ENCODE measurements at regions not wholly inside any gene's neighbourhood (a gene's known extent, or its start where the extent isn't known, plus 50 kb on each side); places are given as distances from the start of the nearest gene placed in this dataset.

DNA sequence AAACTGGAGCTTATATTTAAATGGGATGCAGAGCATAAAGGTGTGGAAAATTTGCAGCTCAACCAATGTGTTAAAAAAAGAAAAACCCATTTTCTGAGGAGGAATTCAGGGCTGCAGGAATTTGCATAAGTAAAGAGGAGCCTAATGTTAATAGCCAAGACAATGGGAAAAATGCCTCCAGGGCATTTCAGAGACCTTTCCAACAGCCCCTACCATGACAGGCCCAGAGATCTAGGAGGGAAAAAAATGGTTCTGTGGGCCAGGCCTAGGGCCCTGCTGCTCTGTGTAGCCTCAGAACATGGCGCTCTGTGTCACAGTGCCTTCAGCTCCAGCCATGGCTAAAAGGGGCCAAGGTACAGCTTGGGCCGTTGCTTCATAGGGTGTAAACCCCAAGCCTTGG, 719.7 kb upstream of the ACVR2A start:
- DNase-seq (ENCODE audit: low spot score): no peak

DNA sequence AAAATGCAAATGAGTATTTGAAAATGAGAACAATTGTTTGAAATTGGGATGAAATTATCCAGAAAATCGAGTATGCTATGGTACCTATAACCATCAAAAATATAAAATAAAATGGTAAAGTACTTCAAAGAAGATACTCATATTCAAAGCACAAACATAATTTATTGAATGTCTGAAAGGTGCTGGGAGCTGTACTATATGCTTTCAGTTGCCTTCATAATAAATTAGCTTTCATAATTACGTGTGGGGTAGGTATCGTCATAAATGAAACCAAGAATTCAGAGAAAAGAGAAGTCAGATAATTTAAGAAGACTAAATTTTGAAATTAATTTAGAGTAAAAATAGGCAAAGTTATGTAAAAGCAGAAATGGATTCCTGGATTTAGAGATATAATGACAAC, 721.9 kb upstream of the ACVR2A start:
- DNase-seq (ENCODE audit: low spot score): no peak

DNA sequence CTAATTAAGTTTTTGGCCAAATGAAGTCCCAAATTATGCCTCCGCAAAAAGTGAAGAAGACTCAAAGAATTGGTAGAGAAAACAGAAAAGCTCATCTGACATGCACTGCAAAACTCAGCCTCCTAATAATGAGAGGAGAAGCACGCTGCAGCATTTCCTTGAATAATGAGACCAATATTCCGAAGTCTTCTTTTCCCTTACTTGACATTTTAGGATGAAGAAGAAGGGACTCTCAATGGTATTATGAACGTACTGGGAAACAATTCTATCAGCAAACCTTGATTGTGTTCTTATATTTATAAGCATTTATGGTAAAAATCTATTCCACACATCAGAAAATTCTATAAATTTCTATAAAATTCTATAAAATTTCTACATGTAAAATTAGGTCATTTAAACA, 733.9 kb upstream of the ACVR2A start:
- no peak for DNase-seq (ENCODE audit: low spot score)

DNA sequence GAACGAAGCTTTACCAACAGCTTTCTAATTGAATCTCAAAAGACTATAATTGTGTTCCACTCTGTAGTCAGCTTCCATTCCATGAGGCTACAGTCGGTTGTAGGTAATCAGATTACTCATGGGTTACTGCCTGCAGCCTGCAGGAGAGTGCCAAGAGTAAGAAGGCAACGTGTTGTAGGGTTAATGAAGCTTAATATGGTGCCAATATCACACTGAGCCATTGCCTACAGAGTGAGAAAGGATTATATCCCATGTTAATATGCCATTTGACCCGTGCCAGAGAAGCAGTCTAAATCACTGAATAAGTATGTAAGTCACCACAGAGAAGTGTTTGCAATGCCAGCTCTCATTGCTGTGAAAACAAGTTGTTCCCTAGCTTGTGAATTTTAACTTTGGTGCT, 734.5 kb upstream of the ACVR2A start:
- peak; percentile 8 for DNase-seq (ENCODE audit: low spot score)

DNA sequence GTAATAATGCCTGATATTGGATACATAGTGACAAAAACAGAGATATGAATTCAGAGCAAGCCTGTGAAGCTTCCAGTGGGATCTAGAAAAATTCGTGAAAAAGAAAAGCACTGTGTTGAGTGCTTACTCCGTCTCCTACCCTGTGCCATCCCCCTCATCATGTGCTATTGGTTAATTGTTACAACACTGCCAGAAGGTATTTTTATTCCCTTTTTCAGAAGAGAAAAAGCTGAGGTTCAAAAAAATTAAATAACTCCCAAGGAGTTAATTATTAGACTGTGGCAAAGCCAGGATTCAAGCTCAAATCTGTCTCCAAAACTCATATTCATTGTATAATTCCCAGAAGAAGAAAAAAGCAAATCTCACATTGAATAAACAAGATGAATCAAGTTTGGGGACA, 735.5 kb upstream of the ACVR2A start:
- no peak for DNase-seq (ENCODE audit: low spot score)

DNA sequence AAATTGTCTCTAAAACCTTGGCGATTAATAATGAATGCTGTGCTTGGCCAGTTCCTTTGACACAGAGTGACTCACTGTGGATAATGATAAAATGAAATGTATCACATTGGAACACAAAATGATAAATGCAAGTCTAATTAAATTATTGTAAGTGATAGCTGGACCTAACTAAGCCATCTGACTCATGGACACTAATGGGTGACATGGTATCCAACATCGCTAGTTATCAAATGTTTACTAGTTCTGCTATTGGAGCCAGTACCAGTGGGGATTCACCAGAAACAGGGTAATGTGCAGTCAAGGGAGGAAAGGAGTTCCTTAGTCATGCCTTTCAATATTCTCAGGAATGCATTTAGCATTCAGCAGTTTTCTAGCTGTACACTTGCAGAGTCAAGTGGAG, 736.3 kb upstream of the ACVR2A start:
- no peak for DNase-seq (ENCODE audit: low spot score)

DNA sequence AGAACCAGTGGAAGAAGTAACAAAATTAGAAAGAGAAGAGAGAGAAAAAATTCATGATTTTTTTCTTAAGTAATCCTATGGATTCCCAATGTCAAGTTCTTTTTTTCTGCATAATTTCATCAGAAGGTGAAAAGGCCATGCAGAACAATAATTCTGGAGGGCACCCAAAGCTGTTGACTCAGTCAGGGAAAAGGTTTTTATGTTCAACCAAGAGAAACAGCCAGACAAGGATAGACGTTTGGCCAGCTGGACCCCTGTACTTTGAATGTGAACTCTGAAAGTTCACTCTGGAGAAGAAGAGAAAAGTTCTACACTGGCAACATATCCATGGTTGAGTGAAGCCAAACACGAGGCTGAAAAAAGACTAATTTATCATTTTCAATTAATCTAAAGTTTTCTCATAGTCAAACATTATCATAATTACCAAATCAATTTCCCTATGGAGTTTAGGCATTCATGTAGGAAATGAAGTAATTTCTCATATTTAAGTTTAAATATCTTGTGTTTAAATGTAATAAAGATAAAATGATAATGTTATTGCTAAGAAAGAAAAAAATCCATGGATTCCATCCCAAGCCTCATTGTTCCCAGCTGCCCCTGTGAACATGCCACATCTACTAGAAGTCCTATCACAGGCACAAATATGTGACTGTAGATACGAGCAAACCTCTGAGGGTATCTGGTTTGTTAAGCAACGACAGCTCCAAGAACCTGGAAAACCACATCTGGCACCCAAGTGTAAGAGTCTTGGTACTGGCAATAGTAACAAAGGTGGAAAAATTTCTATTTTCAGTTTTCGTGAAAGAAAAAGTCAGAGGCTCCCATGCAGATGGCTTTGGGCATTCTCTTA, 742.7 kb upstream of the ACVR2A start:
- DNase-seq (ENCODE audit: low spot score): no peak

DNA sequence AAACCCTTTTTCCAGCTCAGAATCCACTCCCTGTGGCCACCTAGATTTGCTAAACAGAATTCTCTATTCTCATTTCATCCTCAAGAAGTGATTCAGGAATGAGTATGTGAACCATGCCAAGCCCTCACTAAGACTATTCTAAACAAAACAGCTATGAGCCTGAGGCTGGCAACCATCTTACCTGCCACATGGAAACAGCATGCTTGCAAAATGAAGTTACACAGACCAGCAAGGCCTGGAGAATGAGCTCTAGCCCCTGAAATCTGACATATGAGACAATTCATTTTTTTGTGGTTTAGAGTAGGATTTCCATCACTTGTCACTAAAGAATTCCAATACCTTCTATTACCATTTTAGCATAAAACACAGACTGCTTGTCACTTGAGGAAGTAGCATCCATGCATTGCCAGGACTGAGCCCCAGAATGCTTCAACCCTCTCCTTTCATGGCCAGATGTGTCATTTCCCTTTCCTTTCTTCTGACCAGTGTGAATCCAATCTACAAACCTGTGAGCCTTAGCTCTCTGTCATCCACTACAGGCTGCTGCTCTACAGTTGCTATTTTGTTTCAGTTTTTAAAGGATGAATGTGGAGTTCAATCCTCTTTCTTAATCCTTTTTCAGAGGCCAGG, 744.3 kb upstream of the ACVR2A start:
- DNase-seq (ENCODE audit: low spot score): no peak

DNA sequence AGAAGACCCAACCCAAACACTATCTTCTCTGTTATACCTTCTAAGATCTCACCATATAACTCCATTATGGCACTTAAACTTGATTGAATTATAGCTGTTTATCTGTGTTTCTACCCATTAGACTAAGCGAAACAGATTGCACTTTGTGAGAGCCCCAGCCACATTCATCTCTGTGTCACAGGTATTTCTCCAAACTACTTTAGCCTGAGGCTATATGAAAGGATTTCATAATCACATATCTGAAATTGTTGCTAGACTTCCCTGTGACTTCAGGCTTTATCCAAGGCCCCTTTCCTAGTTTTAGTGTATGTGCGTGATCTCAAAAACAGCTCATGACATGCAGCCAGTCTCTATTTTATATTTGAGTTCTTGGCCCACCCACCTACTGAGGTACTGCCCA, 745.0 kb upstream of the ACVR2A start:
- no peak for DNase-seq (ENCODE audit: low spot score)

DNA sequence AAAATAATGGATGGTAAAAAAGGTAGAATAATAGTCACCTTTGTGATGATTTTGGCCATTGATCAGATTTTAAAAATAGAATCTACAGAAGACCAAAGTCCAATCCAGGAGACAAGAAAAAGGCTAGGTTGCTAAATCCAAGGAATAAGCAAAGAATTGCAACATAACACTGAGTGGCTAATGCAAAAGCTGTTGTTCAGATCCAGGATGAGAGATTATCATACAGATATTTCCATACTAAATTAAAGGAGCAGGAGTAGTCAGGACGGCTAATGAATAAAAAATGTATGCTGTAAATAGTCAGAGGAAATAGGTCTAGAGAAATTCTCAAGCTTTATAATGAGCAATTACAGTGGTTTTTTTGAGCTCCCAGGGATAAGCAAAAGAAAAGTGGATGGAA, 745.9 kb upstream of the ACVR2A start:
- no peak for DNase-seq (ENCODE audit: low spot score)

DNA sequence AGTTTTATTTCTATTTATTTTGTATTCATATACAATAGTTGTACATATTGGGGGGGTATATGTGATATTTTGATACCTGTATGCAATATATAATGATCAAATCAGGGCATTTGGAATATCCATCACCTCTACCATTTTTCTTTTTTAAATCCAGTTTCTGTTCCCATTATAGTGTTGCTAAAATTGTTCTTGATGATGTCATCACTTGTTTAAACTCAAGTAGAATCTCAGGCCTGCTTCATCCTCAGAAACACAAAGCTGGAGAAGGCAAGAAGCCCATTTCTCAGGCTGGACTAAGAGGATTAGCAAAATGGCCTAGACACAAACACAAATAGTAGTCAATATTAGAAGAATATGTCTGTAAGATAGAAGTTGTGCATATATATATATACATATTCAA, 747.1 kb upstream of the ACVR2A start:
- DNase-seq (ENCODE audit: low spot score): no peak

DNA sequence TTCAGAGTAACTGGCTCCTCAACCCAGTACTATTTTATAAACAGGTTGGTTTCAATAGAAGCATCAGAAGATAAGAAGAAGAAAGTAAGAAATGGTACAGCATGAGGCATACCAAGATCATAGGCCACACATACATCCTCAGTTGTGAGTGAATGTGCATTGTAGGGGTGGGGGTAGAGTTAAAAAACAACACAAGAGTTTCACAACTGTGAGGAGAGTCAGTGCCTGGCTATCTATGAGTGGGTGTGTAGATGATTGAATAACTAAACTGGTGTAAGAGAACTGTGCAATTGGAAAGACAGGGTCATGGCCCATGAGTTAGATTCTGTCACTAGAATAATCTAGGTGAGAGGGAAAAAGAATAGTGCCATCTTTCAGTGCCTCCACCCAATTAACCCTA, 748.2 kb upstream of the ACVR2A start:
- no peak for DNase-seq (ENCODE audit: low spot score)

DNA sequence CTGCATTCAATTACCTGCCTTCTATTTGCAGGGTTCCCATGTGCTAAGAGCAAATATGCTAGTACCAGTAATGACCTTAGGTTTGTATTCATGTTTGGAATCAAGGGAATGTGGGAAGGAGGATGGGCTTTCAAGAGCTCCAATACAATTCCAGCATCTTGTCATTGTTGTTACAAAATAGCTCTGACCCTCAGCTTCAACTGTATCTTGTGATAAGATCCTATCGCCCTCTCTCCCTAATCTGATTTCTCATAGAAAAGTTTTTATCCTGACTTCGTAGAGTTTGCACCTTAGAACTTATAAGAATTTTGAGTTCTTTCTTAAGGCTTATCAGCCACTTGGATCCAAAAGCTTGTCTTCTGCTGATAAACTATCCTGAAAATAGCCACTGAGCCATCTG, 749.5 kb upstream of the ACVR2A start:
- no peak for DNase-seq (ENCODE audit: low spot score)

DNA sequence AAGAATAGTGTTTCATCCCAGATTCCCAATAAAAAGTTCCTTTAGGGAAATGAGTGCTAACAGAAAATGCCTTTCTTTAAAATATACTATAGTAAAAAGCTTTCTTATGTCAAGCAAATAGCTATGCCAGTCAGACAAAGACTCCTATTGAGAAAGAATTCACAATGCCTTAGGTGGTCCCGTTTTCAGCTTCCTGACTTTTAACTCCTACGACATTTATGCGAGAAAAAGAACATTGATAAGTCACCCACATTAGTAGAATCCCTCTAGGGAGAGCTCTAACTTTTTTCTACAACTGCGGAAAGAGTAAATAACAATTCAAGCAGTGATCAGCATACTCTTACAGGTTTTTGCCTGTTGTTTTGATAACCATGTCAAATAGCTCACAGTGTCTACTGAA, 750.8 kb upstream of the ACVR2A start:
- DNase-seq (ENCODE audit: low spot score): no peak

DNA sequence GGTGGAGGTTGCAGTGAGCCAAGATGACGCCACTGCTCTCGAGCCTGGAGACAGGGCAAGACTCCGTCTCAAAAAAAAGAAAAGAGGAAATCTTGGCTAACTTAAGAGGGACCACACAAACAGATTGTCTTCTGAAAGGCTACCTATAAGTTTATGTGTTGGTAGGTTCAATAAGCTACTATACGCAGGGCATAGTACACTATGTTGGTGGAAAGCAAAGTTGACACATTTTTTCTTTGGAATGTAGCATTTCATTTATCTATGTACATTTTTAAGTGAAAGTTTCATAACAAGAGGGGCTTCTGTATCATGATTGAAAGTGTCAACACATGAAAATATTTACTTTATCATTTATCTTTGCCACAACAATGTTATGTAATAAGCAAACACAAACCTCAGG, 752.6 kb upstream of the ACVR2A start:
- DNase-seq (ENCODE audit: low spot score): no peak

DNA sequence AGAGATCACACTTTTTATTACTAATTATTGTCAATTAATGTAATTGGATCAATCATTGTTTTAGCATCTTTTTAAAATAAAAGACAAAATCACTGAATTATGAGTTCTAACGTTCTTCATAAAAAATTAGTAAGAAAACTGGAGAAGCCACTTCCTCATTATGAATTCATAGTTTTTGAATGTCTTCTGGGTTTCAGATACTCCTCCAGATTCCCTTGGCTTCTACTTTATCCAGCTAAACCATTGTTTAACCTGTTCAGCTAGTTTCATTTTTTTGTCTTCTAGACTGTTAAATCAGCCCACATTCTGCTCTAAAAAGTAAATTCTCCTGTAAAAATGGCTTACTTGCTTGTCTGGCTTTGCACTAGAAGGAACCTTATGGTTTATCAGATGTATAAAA, 753.4 kb upstream of the ACVR2A start:
- no peak for DNase-seq (ENCODE audit: low spot score)

DNA sequence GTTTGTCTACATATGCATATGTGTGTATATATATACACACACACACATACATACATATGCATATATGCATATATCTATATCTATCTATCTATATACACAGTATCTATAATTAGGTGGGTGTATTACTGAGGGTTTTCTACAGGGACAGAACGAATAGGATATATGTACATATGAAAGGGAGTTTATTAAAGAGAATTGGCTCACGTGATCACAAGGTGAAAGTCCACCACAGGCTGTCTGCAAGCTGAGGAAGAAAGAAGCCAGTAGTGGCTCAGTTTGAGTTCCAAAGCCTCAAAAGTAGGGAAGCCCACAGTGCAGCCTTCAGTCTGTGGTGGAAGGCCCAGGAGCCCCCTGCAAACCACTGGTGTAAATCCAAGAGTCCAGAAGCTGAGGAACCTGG, 756.0 kb upstream of the ACVR2A start:
- no peak for DNase-seq (ENCODE audit: low spot score)

DNA sequence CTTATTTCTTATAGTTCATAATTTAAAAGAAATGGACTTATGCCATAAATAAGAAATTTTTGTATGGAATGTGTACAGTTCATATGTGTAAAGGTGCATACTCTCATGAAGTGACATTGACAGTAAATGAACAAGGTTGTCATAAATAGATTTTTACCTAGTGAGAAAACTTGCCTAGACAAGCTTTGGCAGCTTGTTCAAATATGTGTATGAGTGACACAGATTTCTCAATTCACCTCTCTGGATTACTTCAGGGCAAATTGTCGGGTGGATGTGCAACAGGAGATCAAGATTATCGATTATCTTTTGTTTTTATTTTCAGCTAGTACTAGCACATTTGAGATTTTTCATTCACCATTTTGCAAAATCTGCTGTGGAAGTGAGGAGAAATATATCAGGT, 758.1 kb upstream of the ACVR2A start:
- DNase-seq (ENCODE audit: low spot score): no peak

DNA sequence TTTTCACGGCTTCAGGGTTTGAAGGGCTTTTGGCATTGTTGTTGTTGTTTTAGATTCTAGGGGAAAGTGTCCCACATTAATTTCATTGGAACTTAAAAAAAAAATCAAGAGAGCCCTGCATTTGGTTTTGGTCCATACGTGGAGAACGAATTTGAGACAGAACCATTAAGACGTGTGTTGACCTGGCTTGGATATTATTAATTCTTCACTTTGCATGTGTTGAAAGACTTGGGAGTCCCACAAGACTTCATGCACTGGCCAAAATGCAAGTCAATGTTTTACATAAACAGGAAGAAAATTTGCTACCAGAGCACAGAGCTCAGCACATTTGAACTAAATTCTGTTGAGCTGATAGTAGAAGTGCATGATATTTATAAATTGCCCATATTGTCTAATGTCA, 761.2 kb upstream of the ACVR2A start:
- DNase-seq (ENCODE audit: low spot score): no peak

DNA sequence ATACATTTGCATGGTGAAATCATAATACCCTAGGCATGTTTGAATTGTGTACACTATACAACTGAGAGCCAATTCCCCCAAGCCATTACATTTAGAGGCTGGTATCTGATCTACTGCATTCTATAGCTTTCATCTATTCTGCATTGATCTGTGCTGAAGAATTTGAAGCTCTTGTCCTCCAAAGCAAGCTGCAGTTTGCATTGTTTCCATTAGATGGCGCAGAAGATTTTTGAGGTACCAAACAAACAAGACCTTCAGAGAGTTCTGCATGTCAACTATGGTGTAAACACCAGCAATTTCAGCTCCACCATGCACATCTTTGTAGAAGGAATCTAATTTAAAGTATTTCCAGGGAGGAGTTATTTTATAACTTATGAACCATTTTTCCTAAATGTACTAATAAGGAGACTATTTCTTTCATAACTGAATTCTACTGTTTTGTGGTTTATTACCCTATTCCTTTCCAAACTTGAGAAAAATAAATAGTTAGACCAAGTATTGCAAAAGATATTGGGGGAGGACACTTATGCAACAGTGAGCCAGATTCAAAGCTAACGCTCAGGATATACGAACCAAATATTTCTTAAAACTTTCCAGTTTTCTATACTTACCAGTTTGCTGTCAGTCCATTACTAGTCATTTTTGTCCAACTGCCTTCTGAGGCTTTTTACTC, 761.8 kb upstream of the ACVR2A start:
- peak; percentile 75 for DNase-seq (ENCODE audit: low spot score)

DNA sequence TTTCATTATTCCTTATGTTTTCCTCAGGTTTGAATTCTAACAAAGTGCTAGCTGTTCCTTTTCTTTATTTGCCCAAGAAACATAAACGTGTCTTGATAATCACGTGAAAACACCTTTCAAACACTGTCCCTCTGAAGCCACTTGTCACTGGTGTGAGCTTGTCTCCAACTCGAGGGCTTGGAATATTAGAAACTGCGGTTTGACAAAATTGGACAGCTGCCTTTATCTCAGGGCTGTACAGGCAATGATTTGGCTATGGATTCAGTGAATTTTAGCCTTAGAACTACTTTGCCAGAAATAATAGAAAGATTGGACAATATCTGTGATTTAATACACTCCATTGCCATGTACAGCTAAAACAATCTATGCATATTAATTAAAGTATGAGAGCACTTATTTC, 763.0 kb upstream of the ACVR2A start:
- no peak for DNase-seq (ENCODE audit: low spot score)

DNA sequence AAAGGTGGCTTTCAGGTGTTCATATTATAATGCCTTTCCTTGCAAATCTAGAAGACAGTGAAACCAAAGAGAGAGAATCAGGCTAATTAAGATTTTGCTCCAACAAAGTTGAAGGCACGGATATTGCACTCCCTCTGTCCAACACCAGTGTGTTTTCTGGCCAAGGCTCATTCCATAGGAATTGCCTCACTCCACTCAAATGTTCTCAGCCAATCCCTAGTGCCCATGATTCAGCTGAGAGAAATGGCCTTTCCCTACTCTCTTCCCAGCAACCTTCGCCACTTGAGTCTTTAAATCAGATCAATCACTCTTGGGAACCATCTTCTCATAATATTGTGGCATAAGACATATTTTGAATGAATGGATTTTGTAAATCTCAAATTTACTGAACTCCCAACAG, 768.2 kb upstream of the ACVR2A start:
- DNase-seq (ENCODE audit: low spot score): no peak

DNA sequence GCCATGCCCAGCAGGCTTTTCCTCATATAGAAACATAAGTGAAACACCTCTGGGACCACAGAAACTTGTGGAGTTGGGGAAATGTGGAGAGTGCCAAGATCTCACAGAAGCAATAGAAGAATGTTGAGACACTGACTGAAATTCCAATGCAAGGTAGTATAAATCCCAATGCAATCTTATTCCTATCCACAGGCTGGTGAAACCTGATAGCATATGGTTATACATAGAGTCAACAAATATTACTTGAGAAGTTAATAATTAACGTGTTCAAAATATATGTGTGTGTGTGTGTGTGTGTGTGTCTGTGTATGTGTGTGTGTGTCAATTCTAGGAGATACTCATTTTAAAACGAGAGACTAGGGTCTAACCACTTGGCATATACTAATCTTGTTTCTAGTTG, 776.8 kb upstream of the ACVR2A start:
- DNase-seq (ENCODE audit: low spot score): no peak

All from iPS-NIHi11 (cell line).